Neural cell (in vitro differentiated cells): ENCODE measurements at regions not wholly inside any gene's neighbourhood (a gene's known extent, or its start where the extent isn't known, plus 50 kb on each side); places are given as distances from the start of the nearest gene placed in this dataset.

ENCODE experiments used
- H2AFZ ChIP-seq: fragments of 200-600, 300-800 bp; sonication (generic), shearing (Covaris generic); 2 replicates; pipeline ENCODE4 v1.6.0; 2014; ENCODE audit warnings: low read depth, mild to moderate bottlenecking, antibody characterized with exemption, low read length, moderate library complexity
- H3F3A ChIP-seq: fragments of 200-600 bp; shearing (Covaris generic); 2 replicates; pipeline ENCODE4 v1.6.1; 2016; ENCODE audit warnings: mild to moderate bottlenecking, moderate library complexity, mixed read lengths, antibody characterized with exemption, low read length; ENCODE audit not compliant: insufficient read depth, poor library complexity, severe bottlenecking
- H3K27ac ChIP-seq: fragments of 200-600, 300-800 bp; sonication (generic), shearing (Covaris generic); 2 replicates; pipeline ENCODE4 v1.5.1; 2014; ENCODE audit warnings: mild to moderate bottlenecking, low read length, moderate library complexity
- H3K27me3 ChIP-seq: fragments of 300-800, 200-600 bp; sonication (generic), shearing (Covaris generic); 2 replicates; pipeline ENCODE4 v1.6.0; 2014; ENCODE audit warnings: mild to moderate bottlenecking, low read depth, low read length, moderate library complexity; ENCODE audit not compliant: insufficient read depth
- H3K36me3 ChIP-seq: fragments of 300-800, 200-600 bp; sonication (generic), shearing (Covaris generic); 2 replicates; pipeline ENCODE4 v1.5.1; 2014; ENCODE audit warnings: mild to moderate bottlenecking, antibody characterized with exemption, low read length, moderate library complexity; ENCODE audit not compliant: insufficient read depth
- H3K4me2 ChIP-seq: fragments of 300-800, 200-600 bp; sonication (generic), shearing (Covaris generic); 2 replicates; pipeline ENCODE4 v1.6.0; 2014; ENCODE audit warnings: mild to moderate bottlenecking, low read length
- H3K4me3 ChIP-seq: fragments of 300-800, 200-600 bp; sonication (generic), shearing (Covaris generic); 2 replicates; pipeline ENCODE4 v1.5.1; 2014; ENCODE audit warnings: mild to moderate bottlenecking, low read length, moderate library complexity
- H3K79me2 ChIP-seq: fragments of 200-600 bp; shearing (Covaris generic); replicated peaks from 2 replicates; pipeline ENCODE4 v1.6.0; 2014; ENCODE audit warnings: mild to moderate bottlenecking, low read length, moderate library complexity; ENCODE audit not compliant: insufficient read depth
- H3K9ac ChIP-seq: fragments of 300-800, 200-600 bp; sonication (generic), shearing (Covaris generic); 2 replicates; pipeline ENCODE4 v1.6.1; 2016; ENCODE audit warnings: mild to moderate bottlenecking, low read length, mixed read lengths
- H3K9me2 ChIP-seq: fragments of 200-600 bp; shearing (Covaris generic); 2 replicates; pipeline ENCODE4 v1.6.1; 2016; ENCODE audit warnings: mild to moderate bottlenecking, low read length, mixed read lengths; ENCODE audit not compliant: insufficient read depth
- H3K9me3 ChIP-seq: fragments of 200-600, 300-800 bp; sonication (generic), shearing (Covaris generic); 2 replicates; pipeline ENCODE4 v1.6.1; 2016; ENCODE audit warnings: mild to moderate bottlenecking, mixed run types, low read length, moderate library complexity, mixed read lengths
- H4K20me1 ChIP-seq: fragments of 200-600 bp; shearing (Covaris generic); 2 replicates; pipeline ENCODE4 v1.6.1; 2016; ENCODE audit warnings: mild to moderate bottlenecking, mixed run types; ENCODE audit not compliant: insufficient read depth
- EP300 ChIP-seq: fragments of 450-650 bp; conservative IDR thresholded peaks from 2 replicates; pipeline ENCODE4 v1.6.1; 2014; ENCODE audit warnings: antibody characterized with exemption, mild to moderate bottlenecking, moderate library complexity; ENCODE audit not compliant: poor library complexity, severe bottlenecking
- EZH2 ChIP-seq: fragments of 200-600, 300-800 bp; shearing (Covaris generic), sonication (generic); IDR thresholded peaks from 2 replicates; pipeline ENCODE4 v1.6.1; 2014; ENCODE audit warnings: antibody characterized with exemption, low read length, borderline replicate concordance, mild to moderate bottlenecking; ENCODE audit not compliant: insufficient read depth, poor library complexity, severe bottlenecking
- MXI1 ChIP-seq: fragments of 450-650 bp; conservative IDR thresholded peaks from 2 replicates; pipeline ENCODE4 v1.6.1; 2014; ENCODE audit warnings: antibody characterized with exemption, mild to moderate bottlenecking; ENCODE audit not compliant: poor library complexity, severe bottlenecking
- POLR2AphosphoS5 ChIP-seq: IDR thresholded peaks from 2 replicates; pipeline ENCODE4 v1.6.1; 2012
- RAD21 ChIP-seq: fragments of 450-650 bp; conservative IDR thresholded peaks from 2 replicates; pipeline ENCODE4 v1.6.1; 2014; ENCODE audit warnings: antibody characterized with exemption, mild to moderate bottlenecking, moderate library complexity
- SMC3 ChIP-seq: fragments of 450-650 bp; conservative IDR thresholded peaks from 2 replicates; pipeline ENCODE4 v1.6.1; 2014; ENCODE audit warnings: antibody characterized with exemption, mild to moderate bottlenecking, moderate library complexity; ENCODE audit not compliant: poor library complexity
- TAF1 ChIP-seq: IDR thresholded peaks from 2 replicates; pipeline ENCODE4 v1.6.1; 2012; ENCODE audit warnings: low read depth
- TF ChIP-seq, protein P1 (sequence below): fragments of 450-650 bp; IDR thresholded peaks from 2 replicates; pipeline ENCODE4 v1.5.1; 2014; ENCODE audit warnings: antibody characterized with exemption, mild to moderate bottlenecking, moderate library complexity; ENCODE audit not compliant: poor library complexity, severe bottlenecking
- TF ChIP-seq, protein P2 (sequence below): IDR thresholded peaks from 2 replicates; pipeline ENCODE4 v1.6.1; 2012; ENCODE audit warnings: borderline replicate concordance

DNA sequence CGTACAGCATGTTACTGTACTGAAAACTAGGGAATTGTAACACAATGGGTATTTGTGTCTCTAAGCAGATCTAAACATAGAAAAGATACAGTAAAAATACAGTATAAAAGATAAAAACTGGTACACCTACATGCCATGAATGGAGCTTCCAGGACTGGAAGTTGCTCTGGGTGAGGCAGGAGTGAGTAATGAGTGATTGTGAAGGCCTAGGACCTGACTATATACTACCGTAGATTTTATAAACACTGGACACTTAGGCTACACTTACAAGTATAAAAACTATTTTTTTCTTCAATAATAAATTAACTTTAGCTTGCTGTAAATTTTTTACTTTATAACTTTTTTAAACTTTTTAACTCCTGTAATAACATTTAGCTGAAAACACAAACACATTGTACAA, 324.4 kb upstream of the TNP1 start:
- no peaks in the 10 kb centered on the region for H3F3A ChIP-seq
- H3K27me3 ChIP-seq, result no peaks in the 10 kb centered on the region
- H3K9me3 ChIP-seq, result no peaks in the 10 kb centered on the region
- no peak overlapping the region for H2AFZ ChIP-seq
- H3K4me3 ChIP-seq, result no peak overlapping the region
- no peak overlapping the region for H3K4me2 ChIP-seq
- no peaks in the 10 kb centered on the region for H3K36me3 ChIP-seq
- TF ChIP-seq MXI1 (no peak), POLR2AphosphoS5 (no peak)
- no peaks in the 10 kb centered on the region for H3K79me2 ChIP-seq
- H4K20me1 ChIP-seq, result no peaks in the 10 kb centered on the region
- H3K9me2 ChIP-seq, result no peaks in the 10 kb centered on the region
- H3K27ac ChIP-seq, result no peak overlapping the region
- no peak overlapping the region for H3K9ac ChIP-seq

DNA sequence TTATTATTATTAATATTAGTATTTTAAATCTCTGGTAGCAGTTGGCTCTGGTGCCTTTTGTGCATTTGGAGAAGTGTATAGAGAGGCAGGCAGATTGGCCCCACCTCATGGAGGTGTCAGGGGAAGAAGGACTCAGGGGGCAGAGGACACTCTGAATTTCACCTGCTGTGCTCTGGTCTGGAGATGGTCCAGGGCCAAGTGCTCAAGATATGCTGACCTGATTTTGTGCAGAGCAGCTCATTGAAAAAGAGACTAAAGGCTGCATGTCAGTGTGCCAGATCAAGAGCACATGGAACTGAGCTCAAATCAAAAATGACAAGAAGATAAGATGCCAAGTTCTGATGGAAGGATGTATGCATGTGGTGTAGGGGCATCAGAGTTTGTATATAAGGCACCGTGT, 323.6 kb upstream of the TNP1 start:
- TF ChIP-seq, protein P1, sequence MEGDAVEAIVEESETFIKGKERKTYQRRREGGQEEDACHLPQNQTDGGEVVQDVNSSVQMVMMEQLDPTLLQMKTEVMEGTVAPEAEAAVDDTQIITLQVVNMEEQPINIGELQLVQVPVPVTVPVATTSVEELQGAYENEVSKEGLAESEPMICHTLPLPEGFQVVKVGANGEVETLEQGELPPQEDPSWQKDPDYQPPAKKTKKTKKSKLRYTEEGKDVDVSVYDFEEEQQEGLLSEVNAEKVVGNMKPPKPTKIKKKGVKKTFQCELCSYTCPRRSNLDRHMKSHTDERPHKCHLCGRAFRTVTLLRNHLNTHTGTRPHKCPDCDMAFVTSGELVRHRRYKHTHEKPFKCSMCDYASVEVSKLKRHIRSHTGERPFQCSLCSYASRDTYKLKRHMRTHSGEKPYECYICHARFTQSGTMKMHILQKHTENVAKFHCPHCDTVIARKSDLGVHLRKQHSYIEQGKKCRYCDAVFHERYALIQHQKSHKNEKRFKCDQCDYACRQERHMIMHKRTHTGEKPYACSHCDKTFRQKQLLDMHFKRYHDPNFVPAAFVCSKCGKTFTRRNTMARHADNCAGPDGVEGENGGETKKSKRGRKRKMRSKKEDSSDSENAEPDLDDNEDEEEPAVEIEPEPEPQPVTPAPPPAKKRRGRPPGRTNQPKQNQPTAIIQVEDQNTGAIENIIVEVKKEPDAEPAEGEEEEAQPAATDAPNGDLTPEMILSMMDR, result no peak
- TF ChIP-seq EZH2, result no peak
- TF ChIP-seq RAD21, result no peak
- no peak for TF ChIP-seq TAF1
- no peak for TF ChIP-seq POLR2AphosphoS5
- no peak for TF ChIP-seq SMC3
- TF ChIP-seq MXI1, result no peak
- no peak for TF ChIP-seq EP300
- TF ChIP-seq, protein P2, sequence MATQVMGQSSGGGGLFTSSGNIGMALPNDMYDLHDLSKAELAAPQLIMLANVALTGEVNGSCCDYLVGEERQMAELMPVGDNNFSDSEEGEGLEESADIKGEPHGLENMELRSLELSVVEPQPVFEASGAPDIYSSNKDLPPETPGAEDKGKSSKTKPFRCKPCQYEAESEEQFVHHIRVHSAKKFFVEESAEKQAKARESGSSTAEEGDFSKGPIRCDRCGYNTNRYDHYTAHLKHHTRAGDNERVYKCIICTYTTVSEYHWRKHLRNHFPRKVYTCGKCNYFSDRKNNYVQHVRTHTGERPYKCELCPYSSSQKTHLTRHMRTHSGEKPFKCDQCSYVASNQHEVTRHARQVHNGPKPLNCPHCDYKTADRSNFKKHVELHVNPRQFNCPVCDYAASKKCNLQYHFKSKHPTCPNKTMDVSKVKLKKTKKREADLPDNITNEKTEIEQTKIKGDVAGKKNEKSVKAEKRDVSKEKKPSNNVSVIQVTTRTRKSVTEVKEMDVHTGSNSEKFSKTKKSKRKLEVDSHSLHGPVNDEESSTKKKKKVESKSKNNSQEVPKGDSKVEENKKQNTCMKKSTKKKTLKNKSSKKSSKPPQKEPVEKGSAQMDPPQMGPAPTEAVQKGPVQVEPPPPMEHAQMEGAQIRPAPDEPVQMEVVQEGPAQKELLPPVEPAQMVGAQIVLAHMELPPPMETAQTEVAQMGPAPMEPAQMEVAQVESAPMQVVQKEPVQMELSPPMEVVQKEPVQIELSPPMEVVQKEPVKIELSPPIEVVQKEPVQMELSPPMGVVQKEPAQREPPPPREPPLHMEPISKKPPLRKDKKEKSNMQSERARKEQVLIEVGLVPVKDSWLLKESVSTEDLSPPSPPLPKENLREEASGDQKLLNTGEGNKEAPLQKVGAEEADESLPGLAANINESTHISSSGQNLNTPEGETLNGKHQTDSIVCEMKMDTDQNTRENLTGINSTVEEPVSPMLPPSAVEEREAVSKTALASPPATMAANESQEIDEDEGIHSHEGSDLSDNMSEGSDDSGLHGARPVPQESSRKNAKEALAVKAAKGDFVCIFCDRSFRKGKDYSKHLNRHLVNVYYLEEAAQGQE, result no peak
- Histone ChIP-seq H3K27ac (no peak overlapping the region), H3K79me2 (no peaks in the 10 kb centered on the region)

DNA sequence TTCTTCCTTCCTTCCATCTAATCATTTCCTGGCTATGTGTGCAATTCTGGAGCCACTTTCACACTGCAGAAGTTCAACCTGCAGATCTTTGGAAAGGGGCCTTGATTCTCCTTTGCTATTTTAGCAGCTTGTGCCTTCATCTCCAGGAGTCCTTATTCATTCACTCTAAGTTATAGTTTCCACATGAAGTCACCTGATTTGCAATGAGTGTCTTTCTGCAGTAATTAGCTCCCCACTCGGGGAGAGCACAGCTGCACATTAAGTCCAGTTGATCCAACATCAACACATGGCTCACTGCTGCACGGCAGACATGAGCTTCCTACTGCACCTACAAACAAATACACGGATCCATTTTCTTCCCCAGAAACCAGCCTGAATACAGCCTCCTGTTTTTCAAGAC, 323.1 kb upstream of the TNP1 start:
- H3K27me3 ChIP-seq, result no peaks in the 10 kb centered on the region
- TF ChIP-seq RAD21 (no peak), POLR2AphosphoS5 (no peak), EZH2 (no peak), EP300 (no peak), MXI1 (no peak), TAF1 (no peak), SMC3 (no peak)
- TF ChIP-seq, protein P1, result no peak
- TF ChIP-seq, protein P2, result no peak
- no peaks in the 10 kb centered on the region for H3K9me2 ChIP-seq
- H3K9ac ChIP-seq, result no peak overlapping the region
- H3K36me3 ChIP-seq, result no peaks in the 10 kb centered on the region
- no peak overlapping the region for H2AFZ ChIP-seq
- no peak overlapping the region for H3K27ac ChIP-seq
- H3K9me3 ChIP-seq, result no peaks in the 10 kb centered on the region
- H3K4me2 ChIP-seq, result no peak overlapping the region
- no peaks in the 10 kb centered on the region for H3F3A ChIP-seq
- H3K4me3 ChIP-seq, result no peak overlapping the region
- H3K79me2 ChIP-seq, result no peaks in the 10 kb centered on the region
- H4K20me1 ChIP-seq, result no peaks in the 10 kb centered on the region

More for the DNA sequence above, 323.6 kb upstream of the TNP1 start:
- H3K36me3 ChIP-seq, result no peaks in the 10 kb centered on the region
- no peak overlapping the region for H3K4me3 ChIP-seq
- H4K20me1 ChIP-seq, result no peaks in the 10 kb centered on the region
- H3K4me2 ChIP-seq, result no peak overlapping the region
- H2AFZ ChIP-seq, result no peak overlapping the region
- H3K9ac ChIP-seq, result no peak overlapping the region
- H3K27me3 ChIP-seq, result no peaks in the 10 kb centered on the region
- no peaks in the 10 kb centered on the region for H3F3A ChIP-seq
- no peaks in the 10 kb centered on the region for H3K9me2 ChIP-seq
- no peaks in the 10 kb centered on the region for H3K9me3 ChIP-seq
